ENCODE measurements at regions not wholly inside any gene's neighbourhood (a gene's known extent, or its start where the extent isn't known, plus 50 kb on each side); places are given as distances from the start of the nearest gene placed in this dataset.

- TF ChIP-seq CTCF (IDR thresholded peaks at IDR 0.05; ENCODE audit: insufficient read depth, low read length) = no peak
- TF ChIP-seq POLR2AphosphoS5 (IDR thresholded peaks at IDR 0.05; ENCODE audit: low read depth) = no peak
- no peak for TF ChIP-seq GABPA (IDR thresholded peaks at IDR 0.05; ENCODE audit: low read depth)
- TF ChIP-seq SPI1 (IDR thresholded peaks at IDR 0.05; ENCODE audit: borderline replicate concordance, low read depth) = no peak
- TF ChIP-seq REST (IDR thresholded peaks at IDR 0.05; ENCODE audit: insufficient replicate concordance, low read depth) = no peak
These were observed 1157.5 kb upstream of the ZEB2 start for GRCh38 chr2:145677371-145677770.

Measured in HL-60 (cell line).